ENCODE measurements at regions not wholly inside any gene's neighbourhood (a gene's known extent, or its start where the extent isn't known, plus 50 kb on each side); places are given as distances from the start of the nearest gene placed in this dataset.
"Not testable (repeated sequence)": the region's sequence is repeated elsewhere in the genome, so short reads cannot be mapped to it uniquely, and the experiment has no call there.

GRCh38 chr3:182490596-182491491, 302.5 kb upstream of the ATP11B start:
- no peak for DNase-seq (ENCODE audit: low read depth in 1 of 2, low spot score in 1 of 2)

GRCh38 chr3:182491577-182491976, 301.7 kb upstream of the ATP11B start:
- DNase-seq (ENCODE audit: low read depth in 1 of 2, low spot score in 1 of 2) = no peak

- DNase-seq (ENCODE audit: low read depth in 1 of 2, low spot score in 1 of 2) = no peak
These were observed 300.8 kb upstream of the ATP11B start for GRCh38 chr3:182492536-182492935.

- DNase-seq (ENCODE audit: low read depth in 1 of 2, low spot score in 1 of 2) = no peak
These were observed 293.0 kb upstream of the ATP11B start for GRCh38 chr3:182500289-182500688.

GRCh38 chr3:182501856-182502255, 291.4 kb upstream of the ATP11B start:
- no peak for DNase-seq (ENCODE audit: low read depth in 1 of 2, low spot score in 1 of 2)

- DNase-seq (ENCODE audit: low read depth in 1 of 2, low spot score in 1 of 2) = no peak
These were observed 289.9 kb upstream of the ATP11B start for GRCh38 chr3:182503401-182503800.

- no peak for DNase-seq (ENCODE audit: low read depth in 1 of 2, low spot score in 1 of 2)
These were observed 284.2 kb upstream of the ATP11B start for GRCh38 chr3:182508919-182509711.

GRCh38 chr3:182509844-182510460, 283.4 kb upstream of the ATP11B start:
- no peak for DNase-seq (ENCODE audit: low read depth in 1 of 2, low spot score in 1 of 2)

GRCh38 chr3:182514236-182514964, 278.9 kb upstream of the ATP11B start:
- DNase-seq (ENCODE audit: low read depth in 1 of 2, low spot score in 1 of 2) = no peak

GRCh38 chr3:182516597-182517336, 276.5 kb upstream of the ATP11B start:
- no peak for DNase-seq (ENCODE audit: low read depth in 1 of 2, low spot score in 1 of 2)

- no peak for DNase-seq (ENCODE audit: low read depth in 1 of 2, low spot score in 1 of 2)
These were observed 273.7 kb upstream of the ATP11B start for GRCh38 chr3:182519569-182519968.

GRCh38 chr3:182521339-182521738, 272.0 kb upstream of the ATP11B start:
- no peak for DNase-seq (ENCODE audit: low read depth in 1 of 2, low spot score in 1 of 2)

- not testable (repeated sequence) for DNase-seq (ENCODE audit: low read depth in 1 of 2, low spot score in 1 of 2)
These were observed 269.9 kb upstream of the ATP11B start for GRCh38 chr3:182523424-182523823.

GRCh38 chr3:182523836-182524235, 269.5 kb upstream of the ATP11B start:
- no peak for DNase-seq (ENCODE audit: low read depth in 1 of 2, low spot score in 1 of 2)

- DNase-seq (ENCODE audit: low read depth in 1 of 2, low spot score in 1 of 2) = no peak
These were observed 268.4 kb upstream of the ATP11B start for GRCh38 chr3:182524711-182525401.

- no peak for DNase-seq (ENCODE audit: low read depth in 1 of 2, low spot score in 1 of 2)
These were observed 267.4 kb upstream of the ATP11B start for GRCh38 chr3:182525766-182526374.

- no peak for DNase-seq (ENCODE audit: low read depth in 1 of 2, low spot score in 1 of 2)
These were observed 265.6 kb upstream of the ATP11B start for GRCh38 chr3:182527745-182528144.

GRCh38 chr3:182530316-182530715, 263.0 kb upstream of the ATP11B start:
- DNase-seq (ENCODE audit: low read depth in 1 of 2, low spot score in 1 of 2) = no peak

- DNase-seq (ENCODE audit: low read depth in 1 of 2, low spot score in 1 of 2) = no peak
These were observed 259.9 kb upstream of the ATP11B start for GRCh38 chr3:182533394-182533793.

Data from activated CD4-positive, alpha-beta T cell treated with anti-CD3 and anti-CD28 coated beads, Interleukin-2, amount 50 U/mL, for 24 hours (primary cell).